Inflammatory macrophage treated with lipopolysaccharide for 4 hours (primary cell): ENCODE measurements at regions not wholly inside any gene's neighbourhood (a gene's known extent, or its start where the extent isn't known, plus 50 kb on each side); places are given as distances from the start of the nearest gene placed in this dataset.
A peak's percentile ranks its signal among the peaks of the same experiment; 100 is the strongest.

Source experiments
- DNase-seq: peaks from one replicate; pipeline ENCODE4 v3.0.0-alpha.2; 2020

DNA sequence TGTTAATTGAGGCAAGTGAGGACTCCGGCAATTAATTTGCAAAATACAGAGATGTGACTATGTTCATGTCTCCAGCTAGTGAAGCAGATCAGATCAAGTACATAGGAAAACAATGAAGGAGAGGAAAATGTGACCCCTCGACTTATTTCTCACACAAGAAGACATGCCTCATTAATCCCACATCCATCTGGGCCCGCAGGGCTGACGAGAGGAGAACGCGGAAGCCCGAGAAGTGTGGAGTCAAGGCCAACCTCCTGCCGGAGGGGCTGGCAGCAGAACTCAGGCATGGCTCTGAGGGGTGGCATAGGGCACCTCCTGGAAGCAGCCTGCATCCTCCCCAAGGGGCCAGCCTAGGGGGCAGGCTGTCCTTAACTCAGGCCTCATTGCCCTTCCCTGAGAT lies 54.4 kb downstream of the ZNF503 start:
- no peak for DNase-seq

DNA sequence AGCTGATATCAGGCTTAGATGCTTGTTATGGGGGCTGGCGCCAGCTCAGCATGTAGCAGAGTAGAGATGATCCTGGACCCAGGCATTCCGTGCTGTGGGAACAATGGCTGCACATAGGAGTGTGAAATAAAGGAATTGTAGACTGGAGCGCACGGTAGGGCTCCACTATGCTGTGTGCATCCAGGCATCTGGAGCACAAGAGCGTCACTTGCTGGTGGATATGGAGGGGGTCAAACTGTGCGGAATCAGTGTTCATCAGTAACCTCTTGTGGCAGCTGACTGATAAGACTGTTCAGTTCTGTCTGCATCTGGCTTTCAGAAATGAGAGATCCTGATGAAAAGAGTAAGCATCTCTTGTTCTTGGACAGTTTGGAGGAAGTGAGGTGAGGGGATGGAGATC lies 55.8 kb downstream of the ZNF503 start:
- DNase-seq = no peak

DNA sequence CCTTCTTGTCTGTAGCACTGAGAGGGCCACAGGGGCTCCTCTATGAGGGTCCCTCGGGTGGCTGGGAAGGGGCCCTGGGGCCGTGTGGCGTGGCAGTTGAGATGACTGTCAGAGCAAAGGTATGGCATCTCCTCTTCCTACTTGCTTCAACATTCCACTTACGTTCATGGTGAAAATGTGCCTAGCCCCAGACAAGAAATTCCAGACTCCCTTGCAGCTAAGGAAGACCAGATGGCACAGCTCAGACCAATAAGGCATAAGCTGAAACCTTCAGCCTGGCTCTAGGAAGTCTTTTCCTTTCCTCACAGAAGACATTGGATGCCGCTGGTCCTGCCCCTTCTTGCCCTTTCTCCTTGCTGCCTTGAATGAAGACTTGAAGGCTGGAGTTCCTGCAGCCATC lies 57.4 kb downstream of the ZNF503 start:
- DNase-seq = no peak

DNA sequence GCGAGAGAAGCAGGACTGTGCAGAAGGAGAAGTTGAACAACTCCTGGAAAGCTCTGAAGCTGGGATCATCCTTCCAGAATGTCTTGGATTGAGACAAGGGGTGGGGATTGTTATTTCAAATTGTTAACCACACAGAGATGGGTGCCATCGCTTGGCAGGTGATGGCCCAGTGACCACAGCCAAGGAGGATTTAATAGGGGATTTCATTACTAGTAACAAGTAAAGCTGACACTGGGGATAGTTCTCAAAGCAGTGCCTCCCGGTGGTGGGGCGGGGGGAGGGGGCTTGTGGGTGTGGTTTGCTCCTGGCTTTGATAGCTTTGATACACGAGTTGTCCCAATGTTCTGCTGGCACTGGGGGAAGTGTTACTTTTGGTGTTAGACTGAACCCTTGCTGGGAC lies 59.2 kb downstream of the ZNF503 start:
- no peak for DNase-seq

DNA sequence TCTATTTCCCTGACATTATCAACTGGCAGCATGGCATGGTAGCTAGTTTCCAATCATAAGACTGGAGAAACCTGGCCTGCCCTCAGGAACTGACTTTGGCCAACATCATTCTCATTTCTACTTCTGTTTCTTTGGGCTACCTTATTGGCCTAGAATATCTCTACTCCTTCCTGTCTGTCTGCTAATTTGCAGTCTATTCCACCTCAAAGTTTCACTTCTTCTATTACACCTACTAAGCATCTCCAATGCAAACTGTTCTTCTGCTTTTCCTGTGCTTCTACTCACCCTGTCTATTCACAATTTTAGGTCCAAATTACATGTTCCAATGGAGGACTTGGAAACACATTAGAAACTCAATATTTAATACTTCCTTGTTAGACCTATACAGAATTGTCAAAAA lies 65.6 kb downstream of the ZNF503 start:
- DNase-seq = no peak

DNA sequence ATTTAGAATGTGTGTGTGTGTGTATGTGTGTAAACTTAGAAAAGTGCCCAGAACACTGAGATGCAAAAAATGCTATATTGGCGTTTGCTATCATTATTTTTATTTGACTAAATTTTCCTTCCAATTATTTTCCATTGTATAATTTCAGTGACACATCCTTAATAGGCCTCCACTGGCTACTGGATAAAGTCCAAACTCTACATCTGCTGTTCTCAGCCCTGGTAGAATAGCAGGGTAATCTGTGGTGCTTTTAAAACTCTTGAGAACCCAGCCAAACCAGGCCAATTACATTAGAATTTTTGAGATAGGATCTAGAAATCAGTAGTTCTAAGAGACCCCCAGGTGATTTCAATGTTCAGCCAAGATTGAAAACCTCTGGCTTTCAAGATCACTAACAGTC lies 66.4 kb downstream of the ZNF503 start:
- DNase-seq = no peak

DNA sequence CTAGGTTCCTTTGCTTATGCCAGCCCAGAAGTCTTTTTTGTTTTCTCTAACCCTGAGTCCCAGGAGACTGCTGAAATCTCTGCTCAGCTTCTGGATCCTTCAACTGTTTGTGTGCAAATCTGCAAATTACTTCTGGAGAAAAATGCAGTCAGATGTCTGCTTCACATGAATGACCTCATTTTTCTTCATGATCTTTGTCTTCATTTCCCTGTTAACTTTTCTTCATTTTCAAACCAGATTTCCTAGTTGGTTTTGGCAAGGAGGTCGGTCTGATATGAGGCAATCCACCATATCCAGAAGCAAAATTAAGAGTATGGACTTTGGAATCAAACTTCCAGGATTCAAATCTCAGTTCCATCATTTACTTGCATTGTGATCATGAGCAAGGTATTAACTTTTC lies 66.8 kb downstream of the ZNF503 start:
- DNase-seq = no peak

DNA sequence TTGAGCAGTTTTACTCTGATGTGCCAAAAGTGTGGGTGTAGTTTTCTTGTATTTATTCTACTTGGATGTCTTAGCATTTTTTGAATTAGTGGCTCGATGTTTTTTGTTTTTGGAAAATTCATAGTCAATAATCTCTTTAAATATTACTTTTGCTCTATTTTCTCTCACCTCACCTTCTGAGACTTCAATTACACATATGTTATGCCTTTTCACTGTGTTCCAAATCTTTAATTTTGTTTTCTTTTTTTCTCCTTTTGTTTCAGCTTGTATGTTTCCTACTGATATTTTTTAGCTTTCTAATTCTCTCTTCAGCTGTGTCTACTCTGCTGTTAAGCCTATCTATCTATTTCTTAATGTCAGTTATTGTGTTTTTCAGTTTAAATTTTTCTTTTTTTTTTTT lies 69.5 kb downstream of the ZNF503 start:
- no peak for DNase-seq

DNA sequence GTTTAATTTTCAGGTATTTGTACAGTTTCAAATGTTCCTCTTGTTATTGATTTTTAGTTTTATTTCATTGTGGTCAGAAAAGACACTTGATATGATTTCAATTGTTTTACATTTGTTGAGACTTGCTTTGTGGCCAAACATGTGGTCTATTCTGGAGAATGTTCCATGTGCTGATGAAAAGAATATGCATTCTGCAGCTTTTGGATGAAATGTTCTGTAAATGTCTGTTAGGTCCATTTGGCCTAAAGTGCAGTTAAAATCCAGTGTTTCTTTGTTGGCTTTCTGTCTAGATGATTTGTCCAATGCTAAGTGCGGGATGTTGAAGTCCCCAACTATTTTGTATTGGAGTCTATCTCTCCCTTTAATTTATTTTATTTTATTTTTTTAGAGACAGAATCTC lies 70.5 kb downstream of the ZNF503 start:
- DNase-seq = no peak

DNA sequence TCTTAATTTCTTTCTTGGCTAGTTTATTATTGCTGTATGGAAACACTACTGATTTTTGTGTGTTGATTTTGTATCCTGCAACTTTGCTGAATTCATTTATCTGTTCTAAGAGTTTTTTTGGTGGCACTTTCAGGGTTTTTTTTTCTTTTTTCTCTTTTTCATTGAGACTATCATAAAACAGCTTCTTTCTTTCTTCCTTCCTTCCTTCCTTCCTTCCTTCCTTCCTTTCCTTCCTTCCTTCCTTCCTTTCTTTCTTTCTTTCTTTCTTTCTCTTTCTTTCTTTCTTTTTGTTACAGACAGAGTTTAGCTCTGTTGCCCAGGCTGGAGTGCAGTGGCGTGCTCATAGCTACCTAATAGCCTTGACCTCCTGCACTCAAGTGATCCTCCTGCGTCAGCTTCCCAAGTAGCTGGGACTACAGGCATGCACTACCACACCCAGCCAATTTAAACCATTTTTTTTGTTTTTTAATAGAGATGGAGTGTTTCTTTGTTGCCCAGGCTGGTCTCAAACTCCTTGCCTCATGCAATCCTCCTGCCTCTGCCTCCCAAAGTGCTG lies 72.3 kb downstream of the ZNF503 start:
- DNase-seq = no peak

DNA sequence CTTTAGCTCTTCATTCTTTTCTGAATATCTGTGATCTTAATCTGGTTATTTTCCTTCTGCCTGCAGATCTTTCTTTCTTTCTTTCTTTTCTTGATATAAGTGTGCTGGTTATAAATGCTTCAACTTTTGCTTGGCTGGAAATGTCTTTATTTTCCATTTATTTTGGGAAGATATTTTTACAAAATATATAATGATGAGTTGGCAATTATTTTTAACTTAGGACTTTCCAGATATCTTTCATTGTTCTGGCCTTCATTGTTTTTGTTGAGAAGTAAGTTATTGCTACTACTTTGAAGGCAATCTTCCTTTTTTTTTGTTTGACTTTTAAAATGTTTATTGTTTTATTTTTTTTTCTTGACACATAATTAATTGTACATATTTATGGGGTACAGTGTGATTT lies 75.3 kb downstream of the ZNF503 start:
- no peak for DNase-seq

DNA sequence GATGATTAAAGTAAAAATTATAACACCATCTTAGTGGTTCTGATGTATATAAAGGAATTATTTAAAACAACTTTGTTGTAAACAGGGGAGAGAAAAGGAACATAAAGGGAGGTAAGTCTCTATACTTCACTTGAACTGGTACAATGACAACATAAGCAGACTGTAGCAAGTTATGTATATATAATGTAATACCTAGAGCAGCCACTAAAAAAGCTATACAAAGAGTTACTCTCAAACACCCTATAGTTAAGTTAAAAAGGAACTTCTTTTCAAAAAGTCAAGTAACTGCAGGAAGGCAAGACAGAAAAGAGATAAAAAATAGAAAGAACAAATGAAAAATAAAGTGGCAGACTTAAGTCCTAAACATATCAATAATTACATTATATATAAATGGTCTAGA lies 82.3 kb downstream of the ZNF503 start:
- no peak for DNase-seq

DNA sequence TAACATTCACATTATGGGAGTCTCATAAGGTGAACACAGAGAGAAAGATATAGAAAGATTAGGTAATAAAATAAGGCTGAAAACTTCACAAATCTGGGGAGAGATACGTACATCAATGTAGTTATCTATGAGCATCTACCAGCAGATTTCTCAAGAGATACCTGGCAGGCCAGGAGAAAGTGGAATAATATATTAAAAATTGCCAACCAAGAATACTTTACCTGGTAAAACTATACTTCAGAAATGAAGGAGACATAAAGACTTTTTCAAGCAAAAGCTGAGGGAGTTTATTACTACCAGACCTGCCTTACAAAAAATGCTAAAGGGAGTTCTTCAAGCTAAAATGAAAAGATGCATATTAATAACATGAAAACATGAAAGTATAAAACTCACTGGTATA lies 78.8 kb upstream of the COMTD1 start:
- DNase-seq = no peak

DNA sequence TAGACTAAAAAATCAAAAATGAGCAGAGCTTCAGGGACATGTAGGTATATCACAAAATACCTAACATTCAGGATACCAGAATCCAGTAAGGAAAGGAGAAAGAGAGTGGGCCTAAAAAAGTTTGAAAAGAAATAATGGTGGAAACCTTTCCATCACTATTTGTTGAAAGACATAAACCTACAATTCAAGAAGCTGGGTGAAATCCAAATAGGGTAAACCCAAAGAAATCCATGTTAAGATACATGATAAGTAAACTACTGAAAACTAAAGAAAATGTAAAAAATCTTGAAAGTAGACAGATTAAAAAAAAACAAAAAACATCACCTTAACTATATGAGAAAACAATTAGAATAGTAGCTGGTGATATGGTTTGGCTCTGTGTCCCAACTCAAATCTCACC lies 76.7 kb upstream of the COMTD1 start:
- DNase-seq = no peak

DNA sequence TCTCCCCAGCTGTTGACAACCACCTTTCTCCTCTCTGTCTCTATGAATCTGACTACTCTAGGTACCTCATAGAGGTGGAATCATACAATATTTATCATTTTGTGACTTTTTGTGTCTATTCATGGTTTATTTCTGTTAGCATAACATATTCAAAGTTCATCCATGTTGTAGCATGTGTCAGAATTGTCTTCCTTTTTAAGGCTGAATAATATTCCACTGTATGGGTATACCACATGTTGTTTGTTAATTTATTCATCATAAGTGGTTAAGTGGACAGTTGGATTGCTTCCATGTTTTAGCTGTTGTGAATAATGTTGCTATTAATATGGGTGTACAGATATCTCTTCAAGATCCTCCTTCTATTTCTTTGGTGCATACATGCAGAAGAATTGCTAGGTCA lies 69.9 kb upstream of the COMTD1 start:
- no peak for DNase-seq

DNA sequence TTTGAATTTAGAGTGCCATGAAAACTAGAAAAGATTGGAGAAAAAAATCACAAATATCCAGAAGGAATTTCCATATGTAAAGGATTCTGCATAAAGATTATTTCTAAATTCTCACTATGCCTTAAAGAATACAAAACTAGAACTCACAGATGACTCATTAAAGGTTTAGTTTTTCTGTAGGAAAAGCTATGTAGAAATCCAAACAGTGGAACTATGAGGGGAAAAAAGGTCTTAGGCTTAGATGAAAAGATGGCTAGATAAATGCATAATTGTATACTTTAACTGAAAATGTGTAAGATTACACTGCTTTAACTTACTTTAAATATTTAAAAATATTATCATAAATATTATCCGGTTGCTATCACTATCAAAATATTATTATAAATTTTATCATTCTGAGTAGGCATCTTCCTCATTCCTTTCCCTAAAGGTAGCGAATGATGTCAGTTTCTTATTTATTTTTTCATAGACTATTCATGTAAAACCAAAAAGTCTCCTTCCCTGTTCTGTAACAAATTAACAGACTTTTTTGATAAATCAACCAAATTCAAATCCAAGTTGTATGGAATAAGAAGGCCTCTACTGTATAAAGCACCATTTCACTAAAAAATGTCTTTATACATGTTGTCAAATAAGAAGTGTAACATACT lies 69.1 kb upstream of the COMTD1 start:
- no peak for DNase-seq

DNA sequence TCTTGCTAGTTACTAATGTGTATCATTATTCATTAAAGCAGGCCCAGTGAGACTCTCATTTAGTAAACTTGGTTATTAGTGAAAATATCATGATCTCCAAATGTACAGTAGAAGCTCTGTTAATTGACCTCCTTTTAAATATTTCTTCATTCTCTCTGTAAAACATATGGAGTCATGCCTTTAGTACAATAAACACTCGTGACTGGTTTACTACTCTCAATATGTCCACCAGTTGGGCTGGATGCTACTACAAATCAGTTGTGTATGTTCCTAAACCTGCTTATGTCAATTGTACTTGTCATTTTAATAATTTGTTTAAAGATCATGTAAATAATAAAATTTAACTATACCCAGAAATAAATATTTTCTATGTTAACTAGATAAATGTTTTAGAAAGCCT lies 68.6 kb upstream of the COMTD1 start:
- no peak for DNase-seq

DNA sequence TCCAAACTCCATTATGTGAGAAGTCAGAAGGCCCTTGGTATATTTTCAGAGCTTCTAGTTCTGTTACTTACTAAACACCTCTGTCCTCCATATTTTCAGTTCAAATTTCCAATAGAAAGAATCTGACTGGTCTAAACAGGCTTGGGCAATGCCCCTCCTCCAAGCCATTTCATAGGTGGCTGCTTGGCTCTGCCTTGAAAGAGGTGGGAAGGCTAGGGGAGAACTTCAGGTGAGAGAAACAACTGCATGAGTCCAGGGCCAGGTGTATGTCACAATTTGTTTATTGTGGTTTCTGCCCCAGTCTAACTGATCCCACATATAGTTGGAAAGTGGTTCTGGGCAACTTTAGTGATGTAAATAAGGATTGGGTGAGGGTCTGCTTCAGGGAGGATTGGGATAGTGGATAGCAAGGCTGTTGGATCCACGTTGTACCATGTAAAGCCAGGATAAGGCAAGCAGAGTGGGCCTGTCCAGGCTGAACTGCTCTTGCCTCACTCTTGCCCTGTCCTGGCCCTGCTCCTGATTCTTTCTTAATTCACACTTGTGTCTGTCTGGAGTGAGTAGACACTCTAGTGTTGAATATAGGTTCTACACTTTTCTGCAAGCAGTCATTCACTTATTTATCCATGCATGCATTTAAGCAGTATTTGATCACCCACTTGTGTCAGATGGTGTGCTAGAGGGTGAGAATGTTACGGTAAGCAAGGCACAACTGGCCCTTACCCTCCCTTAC lies 67.5 kb upstream of the COMTD1 start:
- no peak for DNase-seq

DNA sequence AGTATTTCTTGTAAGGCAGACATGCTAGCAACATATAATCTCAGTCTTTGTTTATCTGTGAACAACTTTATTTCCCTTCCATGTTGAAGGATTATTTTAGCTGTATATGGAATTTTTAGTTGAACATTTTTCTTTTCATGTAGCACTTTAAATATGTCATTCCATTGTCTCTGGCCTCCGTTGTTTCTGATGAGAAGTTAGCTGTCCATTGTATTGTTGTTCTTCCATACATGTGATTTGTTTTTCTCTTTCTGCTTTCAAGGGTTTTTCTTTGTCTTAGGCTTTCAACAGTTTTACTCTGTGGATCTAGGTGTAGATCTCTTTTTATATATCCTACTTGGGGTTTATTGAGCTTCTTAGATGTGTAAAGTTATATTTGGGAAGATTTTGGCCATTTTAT lies 66.3 kb upstream of the COMTD1 start:
- DNase-seq = no peak

DNA sequence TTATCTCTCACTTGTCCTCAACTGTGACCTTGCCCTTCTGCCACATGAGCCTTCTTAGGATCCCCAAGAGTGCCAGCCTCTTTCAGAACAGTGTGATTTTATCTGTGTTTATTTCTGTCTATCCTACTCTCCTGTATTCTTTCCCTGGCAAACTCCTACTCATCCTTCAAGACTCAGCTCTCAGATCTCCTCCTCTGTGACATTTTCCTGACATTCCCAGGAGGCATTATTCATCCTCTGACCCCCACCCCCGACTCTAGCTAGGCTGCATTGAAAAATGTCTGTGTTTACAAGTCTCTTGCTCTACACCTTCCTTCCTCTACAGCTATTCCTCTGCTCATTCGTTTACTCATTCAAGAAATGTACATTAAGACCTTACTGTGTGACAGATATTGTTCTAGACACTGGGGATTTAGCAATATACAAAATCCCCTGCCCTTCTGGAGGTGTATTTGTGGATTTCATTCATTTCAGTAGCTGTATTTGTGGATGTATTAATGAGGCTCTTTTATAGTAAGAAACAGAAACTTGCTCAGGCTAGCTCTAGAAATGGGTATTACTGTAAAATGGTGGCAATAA lies 61.4 kb upstream of the COMTD1 start:
- DNase-seq = no peak

DNA sequence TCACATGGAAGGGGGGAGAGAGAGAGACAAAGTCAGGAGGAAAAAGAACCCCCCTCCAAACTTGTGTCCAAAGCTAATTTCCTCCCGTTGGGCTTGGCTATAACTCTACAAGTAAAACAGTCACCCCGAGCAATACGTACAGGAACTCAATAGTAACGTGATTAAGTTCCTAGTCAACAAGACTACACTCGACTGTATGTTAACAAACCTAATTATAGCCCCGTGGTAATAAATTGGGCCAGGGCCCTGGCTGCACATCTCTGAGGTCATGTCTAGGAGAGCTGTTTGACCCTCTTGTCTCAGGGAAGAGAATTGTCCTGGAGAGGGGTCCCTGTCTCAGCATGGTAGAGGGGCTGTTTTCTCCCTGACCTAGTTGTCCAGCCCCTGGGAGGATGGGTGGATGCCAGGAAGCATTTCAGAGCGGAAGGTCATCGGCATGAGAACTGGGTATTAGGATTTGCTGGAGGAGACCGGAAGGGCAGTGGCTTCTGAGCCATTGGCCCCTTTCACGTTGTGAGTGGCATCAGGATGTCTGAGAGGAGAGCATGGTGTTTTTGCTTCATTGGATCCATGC lies 60.2 kb upstream of the COMTD1 start:
- peak; percentile 6 for DNase-seq

DNA sequence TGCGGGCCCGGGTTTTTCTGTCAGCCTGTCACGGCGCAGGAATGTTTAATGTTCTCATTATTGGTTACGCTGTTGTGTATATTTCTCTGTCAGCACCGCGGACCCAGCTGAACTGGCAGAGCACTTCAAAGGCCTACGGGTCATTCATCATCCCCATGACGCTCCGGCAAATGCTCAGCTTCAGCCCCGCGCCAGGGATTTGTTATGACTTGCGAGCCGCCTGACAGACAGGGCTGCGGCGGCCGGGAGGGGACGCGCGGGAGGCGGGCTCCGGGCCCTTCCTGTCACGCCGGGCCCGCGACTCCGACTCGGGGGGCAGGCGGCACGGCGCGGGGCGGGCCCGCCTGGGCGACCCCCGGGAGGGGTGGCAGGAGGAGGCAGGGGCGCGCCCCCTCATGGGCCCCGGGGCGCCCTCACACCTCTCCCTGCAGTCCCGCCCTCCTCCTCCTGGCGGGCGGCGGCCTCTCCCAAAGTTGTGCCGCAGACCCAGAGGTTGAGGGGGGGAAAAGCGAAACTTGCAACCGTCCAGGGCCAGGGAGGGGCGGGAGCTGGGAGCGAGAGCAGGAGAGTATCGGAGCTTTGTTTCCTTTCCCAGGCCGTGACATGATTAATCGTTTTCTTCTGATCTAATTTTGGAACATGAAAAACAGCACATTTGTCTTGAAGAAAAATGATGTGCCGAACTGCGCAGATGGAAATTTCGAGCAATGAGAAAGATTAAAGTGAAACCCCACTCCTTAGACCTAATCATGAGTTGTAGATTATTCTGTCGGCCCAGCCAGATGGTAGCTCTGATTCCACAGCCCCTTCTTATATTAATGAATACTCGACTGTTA lies 59.3 kb upstream of the COMTD1 start:
- peak; percentile 68 for DNase-seq

DNA sequence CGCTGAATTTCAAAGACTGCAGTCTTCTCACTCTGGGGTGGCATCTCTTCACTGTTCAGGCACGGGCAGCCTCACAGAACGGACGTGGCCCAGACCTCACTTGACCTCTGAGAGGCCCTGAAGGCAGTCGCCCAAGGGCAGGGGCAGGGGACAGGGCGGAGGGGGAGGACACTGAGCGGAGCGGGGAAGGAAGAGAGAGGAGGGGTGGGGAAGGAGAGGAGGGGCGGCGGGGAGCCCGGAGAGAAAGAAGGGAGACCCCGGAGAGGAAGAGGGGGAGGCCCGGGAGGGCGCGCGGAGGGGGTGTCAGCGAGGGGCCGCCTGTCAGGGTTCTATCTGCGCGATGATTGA lies 58.7 kb upstream of the COMTD1 start:
- DNase-seq = no peak
